ENCODE measurements at regions not wholly inside any gene's neighbourhood (a gene's known extent, or its start where the extent isn't known, plus 50 kb on each side); places are given as distances from the start of the nearest gene placed in this dataset.

GRCh38 chr4:89665662-89666061 lies 171.3 kb downstream of the SNCA start:
- DNase-seq (ENCODE audit: low spot score), result no peak

- DNase-seq (ENCODE audit: low spot score), result no peak
Observed at GRCh38 chr4:89664521-89664920, 172.4 kb downstream of the SNCA start.

GRCh38 chr4:89661173-89661899 lies 175.6 kb downstream of the SNCA start:
- DNase-seq (ENCODE audit: low spot score), result no peak

- no peak for DNase-seq (ENCODE audit: low spot score)
Observed at GRCh38 chr4:89660444-89661172, 176.4 kb downstream of the SNCA start.

GRCh38 chr4:89658701-89659024 lies 178.3 kb downstream of the SNCA start:
- no peak for DNase-seq (ENCODE audit: low spot score)

- DNase-seq (ENCODE audit: low spot score), result peak; percentile 82
Observed at GRCh38 chr4:89657931-89658700, 178.8 kb downstream of the SNCA start.

GRCh38 chr4:89653012-89653411 lies 183.9 kb downstream of the SNCA start:
- DNase-seq (ENCODE audit: low spot score), result no peak

GRCh38 chr4:89645482-89645881 lies 191.5 kb downstream of the SNCA start:
- no peak for DNase-seq (ENCODE audit: low spot score)

GRCh38 chr4:89641367-89641687 lies 195.6 kb downstream of the SNCA start:
- no peak for DNase-seq (ENCODE audit: low spot score)

- DNase-seq (ENCODE audit: low spot score), result peak; percentile 25
Observed at GRCh38 chr4:89640620-89641366, 196.2 kb downstream of the SNCA start.

GRCh38 chr4:89639395-89639794 lies 197.6 kb downstream of the SNCA start:
- no peak for DNase-seq (ENCODE audit: low spot score)

- DNase-seq (ENCODE audit: low spot score), result no peak
Observed at GRCh38 chr4:89625599-89626293, 211.2 kb downstream of the SNCA start.

- no peak for DNase-seq (ENCODE audit: low spot score)
Observed at GRCh38 chr4:89619206-89619962, 217.6 kb downstream of the SNCA start.

GRCh38 chr4:89618151-89618550 lies 218.8 kb downstream of the SNCA start:
- DNase-seq (ENCODE audit: low spot score), result no peak

- no peak for DNase-seq (ENCODE audit: low spot score)
Observed at GRCh38 chr4:89617317-89617716, 219.6 kb downstream of the SNCA start.

GRCh38 chr4:89616382-89616781 lies 220.6 kb downstream of the SNCA start:
- no peak for DNase-seq (ENCODE audit: low spot score)

GRCh38 chr4:89615051-89615450 lies 221.9 kb downstream of the SNCA start:
- DNase-seq (ENCODE audit: low spot score), result no peak

- no peak for DNase-seq (ENCODE audit: low spot score)
Observed at GRCh38 chr4:89614155-89614554, 222.8 kb downstream of the SNCA start.

GRCh38 chr4:89610236-89610635 lies 226.7 kb downstream of the SNCA start:
- no peak for DNase-seq (ENCODE audit: low spot score)

GRCh38 chr4:89609756-89610155 lies 227.2 kb downstream of the SNCA start:
- no peak for DNase-seq (ENCODE audit: low spot score)

GRCh38 chr4:89604951-89605350 lies 232.0 kb downstream of the SNCA start:
- no peak for DNase-seq (ENCODE audit: low spot score)

All from cerebellar cortex (tissue), 1 donor.